GM10248 (cell line): ENCODE measurements at regions not wholly inside any gene's neighbourhood (a gene's known extent, or its start where the extent isn't known, plus 50 kb on each side); places are given as distances from the start of the nearest gene placed in this dataset.

Source experiments
- CTCF ChIA-PET: fragments of 300-600 bp; sonication (Branson Sonifier 250); formaldehyde crosslinking; extraction: SDS; loops from one replicate; lab custom pipeline; 2021; ENCODE audit warnings: antibody characterized with exemption; lab: Yijun Ruan, JAX
- POLR2A ChIA-PET: fragments of 350-650 bp; sonication (Branson Sonifier 250); formaldehyde crosslinking; extraction: SDS; loops from one replicate; lab custom pipeline; 2020; ENCODE audit warnings: antibody characterized with exemption; lab: Yijun Ruan, JAX
- DNase-seq: peaks from one replicate; pipeline ENCODE4 v3.0.0; 2012; ENCODE audit errors: extremely low spot score
- TF ChIP-seq, protein P1 (sequence below): IDR thresholded peaks from 2 replicates; pipeline ENCODE4 v1.5.1; 2012; ENCODE audit warnings: mild to moderate bottlenecking, low read depth; ENCODE audit errors: extremely low read depth, missing control alignments, control extremely low read depth

DNA sequence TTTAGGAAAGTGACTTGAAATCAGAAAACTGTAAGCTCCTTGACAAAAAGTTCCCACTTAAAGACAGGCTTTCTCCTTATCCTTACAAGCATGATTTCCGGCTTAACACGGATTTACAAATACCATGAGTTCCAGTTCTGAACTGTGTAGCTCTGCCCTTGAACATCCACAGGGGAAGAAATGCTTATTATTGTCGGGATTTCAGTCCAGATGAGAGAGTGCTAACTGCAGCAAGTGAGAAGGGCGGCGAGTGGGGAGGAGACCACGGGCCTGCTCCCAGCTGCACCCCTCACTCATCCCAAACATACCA lies 73.1 kb downstream of the LRRC30 start:
- TF ChIP-seq, protein P1, sequence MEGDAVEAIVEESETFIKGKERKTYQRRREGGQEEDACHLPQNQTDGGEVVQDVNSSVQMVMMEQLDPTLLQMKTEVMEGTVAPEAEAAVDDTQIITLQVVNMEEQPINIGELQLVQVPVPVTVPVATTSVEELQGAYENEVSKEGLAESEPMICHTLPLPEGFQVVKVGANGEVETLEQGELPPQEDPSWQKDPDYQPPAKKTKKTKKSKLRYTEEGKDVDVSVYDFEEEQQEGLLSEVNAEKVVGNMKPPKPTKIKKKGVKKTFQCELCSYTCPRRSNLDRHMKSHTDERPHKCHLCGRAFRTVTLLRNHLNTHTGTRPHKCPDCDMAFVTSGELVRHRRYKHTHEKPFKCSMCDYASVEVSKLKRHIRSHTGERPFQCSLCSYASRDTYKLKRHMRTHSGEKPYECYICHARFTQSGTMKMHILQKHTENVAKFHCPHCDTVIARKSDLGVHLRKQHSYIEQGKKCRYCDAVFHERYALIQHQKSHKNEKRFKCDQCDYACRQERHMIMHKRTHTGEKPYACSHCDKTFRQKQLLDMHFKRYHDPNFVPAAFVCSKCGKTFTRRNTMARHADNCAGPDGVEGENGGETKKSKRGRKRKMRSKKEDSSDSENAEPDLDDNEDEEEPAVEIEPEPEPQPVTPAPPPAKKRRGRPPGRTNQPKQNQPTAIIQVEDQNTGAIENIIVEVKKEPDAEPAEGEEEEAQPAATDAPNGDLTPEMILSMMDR = no peak
- ChIA-PET CTCF (no interaction called here), POLR2A (no interaction called here)
- no peak for DNase-seq

GRCh38 chr18:7305416-7305815 lies 74.5 kb downstream of the LRRC30 start:
- ChIA-PET POLR2A (no interaction called here), CTCF (no interaction called here)
- DNase-seq = no peak
- TF ChIP-seq, protein P1 = no peak

GRCh38 chr18:7307030-7307429 lies 76.1 kb downstream of the LRRC30 start:
- CTCF ChIA-PET = no interaction called here
- no peak for DNase-seq
- POLR2A ChIA-PET = no interaction called here
- TF ChIP-seq, protein P1 = no peak

- ChIA-PET POLR2A (no interaction called here), CTCF (no interaction called here)
- TF ChIP-seq, protein P1 = no peak
- no peak for DNase-seq
Observed at GRCh38 chr18:7307526-7307925, 76.6 kb downstream of the LRRC30 start.

GRCh38 chr18:7317804-7318231 lies 86.9 kb downstream of the LRRC30 start:
- ChIA-PET POLR2A (no interaction called here), CTCF (no interaction called here)
- TF ChIP-seq, protein P1 = no peak
- DNase-seq = no peak

DNA sequence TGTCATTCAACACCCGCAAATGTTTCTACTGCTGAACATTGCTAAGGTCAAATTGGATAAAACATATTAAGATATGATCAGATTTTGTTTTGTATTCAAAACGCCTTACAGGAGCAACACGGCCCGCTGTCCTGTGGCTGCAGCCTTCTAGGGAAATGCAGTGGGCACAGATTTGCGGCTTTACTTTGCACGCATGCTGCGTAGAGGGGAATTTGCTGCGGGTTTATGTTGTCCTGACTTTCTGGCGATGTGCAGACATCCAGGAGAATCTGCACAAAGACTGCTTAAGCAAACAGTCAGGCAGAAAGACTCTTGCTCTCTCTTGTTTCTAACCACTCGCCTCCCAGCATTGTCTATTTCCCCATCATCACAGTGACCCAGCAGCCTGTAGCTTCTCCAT lies 88.3 kb downstream of the LRRC30 start:
- ChIA-PET POLR2A (no interaction called here), CTCF (no interaction called here)
- TF ChIP-seq, protein P1 = no peak

GRCh38 chr18:7321831-7322230 lies 90.9 kb downstream of the LRRC30 start:
- POLR2A ChIA-PET = no interaction called here

More for the DNA sequence above, 88.3 kb downstream of the LRRC30 start:
- no peak for DNase-seq

More at GRCh38 chr18:7321831-7322230, 90.9 kb downstream of the LRRC30 start:
- CTCF ChIA-PET = no interaction called here
- DNase-seq = no peak
- TF ChIP-seq, protein P1 = no peak
